Neural progenitor cell (in vitro differentiated cells): ENCODE measurements at regions not wholly inside any gene's neighbourhood (a gene's known extent, or its start where the extent isn't known, plus 50 kb on each side); places are given as distances from the start of the nearest gene placed in this dataset.

Experiments used
- DNase-seq: peaks from one replicate; pipeline ENCODE4 v3.0.0-alpha.2; 2016; ENCODE audit warnings: low spot score
- H2AFZ ChIP-seq: fragments of 200-600 bp; sonication (generic); replicated peaks from 2 replicates; pipeline ENCODE4 v1.6.1; 2016; ENCODE audit warnings: antibody characterized with exemption
- H3F3A ChIP-seq: fragments of 200-600 bp; sonication (generic); 2 replicates; pipeline ENCODE4 v1.6.1; 2016; ENCODE audit warnings: antibody characterized with exemption, low read depth
- H3K27ac ChIP-seq: fragments of 200-600 bp; sonication (generic); 2 replicates; pipeline ENCODE4 v1.5.1; 2016; ENCODE audit warnings: mild to moderate bottlenecking
- H3K27me3 ChIP-seq: fragments of 200-600 bp; sonication (generic); 2 replicates; pipeline ENCODE4 v1.6.1; 2016; ENCODE audit warnings: mild to moderate bottlenecking, moderate library complexity
- H3K36me3 ChIP-seq: fragments of 200-600 bp; sonication (generic); 2 replicates; pipeline ENCODE4 v1.5.1; 2016
- H3K4me1 ChIP-seq: fragments of 200-600 bp; sonication (generic); 2 replicates; pipeline ENCODE4 v1.6.1; 2016; ENCODE audit warnings: mixed run types
- H3K4me2 ChIP-seq: fragments of 200-600 bp; sonication (generic); 2 replicates; pipeline ENCODE4 v1.6.1; 2016
- H3K4me3 ChIP-seq: fragments of 200-600 bp; sonication (generic); 2 replicates; pipeline ENCODE4 v1.5.1; 2016
- H3K79me2 ChIP-seq: fragments of 200-600 bp; sonication (generic); 2 replicates; pipeline ENCODE4 v1.6.1; 2016; ENCODE audit warnings: low read depth
- H3K9ac ChIP-seq: fragments of 200-600 bp; sonication (generic); 2 replicates; pipeline ENCODE4 v1.6.1; 2016
- H3K9me3 ChIP-seq: fragments of 200-600 bp; sonication (generic); 2 replicates; pipeline ENCODE4 v1.5.1; 2016; ENCODE audit warnings: low read depth
- H4K20me1 ChIP-seq: fragments of 200-600 bp; sonication (generic); 2 replicates; pipeline ENCODE4 v1.6.1; 2016; ENCODE audit warnings: low read depth
- H3K27ac Mint-ChIP-seq: 3 replicates; pipeline ENCODE4 v1.8.0; 2021; ENCODE audit warnings: mixed read lengths
- H3K27me3 Mint-ChIP-seq: 2 replicates; pipeline ENCODE4 v1.8.0; 2022; ENCODE audit warnings: low read depth, mild to moderate bottlenecking, inconsistent platforms, moderate library complexity, mixed read lengths; ENCODE audit not compliant: insufficient read depth
- H3K36me3 Mint-ChIP-seq: 3 replicates; pipeline ENCODE4 v1.8.0; 2021; ENCODE audit warnings: mixed read lengths
- H3K4me1 Mint-ChIP-seq: 3 replicates; pipeline ENCODE4 v1.8.0; 2021; ENCODE audit warnings: mixed read lengths
- H3K4me3 Mint-ChIP-seq: 3 replicates; pipeline ENCODE4 v1.8.0; 2021; ENCODE audit warnings: mild to moderate bottlenecking, moderate library complexity, mixed read lengths
- H3K9me3 Mint-ChIP-seq: 3 replicates; pipeline ENCODE4 v1.8.0; 2020; ENCODE audit warnings: mixed read lengths
- EZH2 ChIP-seq: fragments of 200-600 bp; sonication (generic); IDR thresholded peaks from 2 replicates; pipeline ENCODE4 v1.6.1; 2017; ENCODE audit warnings: antibody characterized with exemption, mild to moderate bottlenecking, moderate library complexity
- EZH2phosphoT487 ChIP-seq: fragments of 200-600 bp; sonication (generic); IDR thresholded peaks from 2 replicates; pipeline ENCODE4 v1.6.1; 2017; ENCODE audit warnings: antibody characterized with exemption
- TF ChIP-seq, protein P1 (sequence below): fragments of 200-600 bp; sonication (generic); IDR thresholded peaks from 2 replicates; pipeline ENCODE4 v1.5.1; 2017; ENCODE audit warnings: antibody characterized with exemption, mild to moderate bottlenecking

DNA sequence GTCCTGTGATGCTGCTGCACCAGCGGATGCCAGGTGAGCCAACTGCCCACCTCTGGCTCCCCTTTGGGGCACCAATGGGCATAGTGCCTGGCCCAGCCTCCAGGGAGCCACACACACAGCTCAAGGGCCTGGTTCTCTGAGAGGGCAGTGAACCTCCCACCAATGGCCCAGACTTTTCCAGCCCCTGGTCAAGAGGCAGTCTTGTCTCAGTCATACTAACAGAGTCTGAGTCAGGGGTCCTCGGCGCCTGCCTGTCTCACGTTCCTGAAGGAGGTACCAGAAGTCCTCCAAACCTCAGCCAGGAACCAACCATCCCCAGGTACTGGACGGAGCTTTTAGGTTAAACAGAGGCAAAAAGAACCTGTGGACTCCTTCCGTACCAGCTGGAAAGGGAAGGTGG, 121.1 kb downstream of the C5orf15 start:
- H3K79me2 ChIP-seq: no peaks in the 10 kb centered on the region
- H3K9ac ChIP-seq: no peak overlapping the region
- H3K4me2 ChIP-seq: no peak overlapping the region
- peaks cover 7% of the 10 kb centered on the region for H3K4me1 ChIP-seq
- H3K27me3 Mint-ChIP-seq: peaks cover 4% of the 10 kb centered on the region
- H3F3A ChIP-seq: no peaks in the 10 kb centered on the region
- H3K9me3 ChIP-seq: no peaks in the 10 kb centered on the region
- H3K36me3 Mint-ChIP-seq: no peaks in the 10 kb centered on the region
- H3K4me1 Mint-ChIP-seq: peaks cover 24% of the 10 kb centered on the region
- DNase-seq: no peak
- no peaks in the 10 kb centered on the region for H3K36me3 ChIP-seq
- H3K27me3 ChIP-seq: no peaks in the 10 kb centered on the region
- no peak overlapping the region for H3K4me3 ChIP-seq
- no peak overlapping the region for H3K27ac ChIP-seq
- H4K20me1 ChIP-seq: no peaks in the 10 kb centered on the region
- peaks cover 1% of the 10 kb centered on the region for H3K9me3 Mint-ChIP-seq
- H2AFZ ChIP-seq: no peak overlapping the region
- no peak overlapping the region for H3K27ac Mint-ChIP-seq
- H3K4me3 Mint-ChIP-seq: no peak overlapping the region
- TF ChIP-seq EZH2phosphoT487: no peak
- no peak for TF ChIP-seq EZH2
- TF ChIP-seq, protein P1, sequence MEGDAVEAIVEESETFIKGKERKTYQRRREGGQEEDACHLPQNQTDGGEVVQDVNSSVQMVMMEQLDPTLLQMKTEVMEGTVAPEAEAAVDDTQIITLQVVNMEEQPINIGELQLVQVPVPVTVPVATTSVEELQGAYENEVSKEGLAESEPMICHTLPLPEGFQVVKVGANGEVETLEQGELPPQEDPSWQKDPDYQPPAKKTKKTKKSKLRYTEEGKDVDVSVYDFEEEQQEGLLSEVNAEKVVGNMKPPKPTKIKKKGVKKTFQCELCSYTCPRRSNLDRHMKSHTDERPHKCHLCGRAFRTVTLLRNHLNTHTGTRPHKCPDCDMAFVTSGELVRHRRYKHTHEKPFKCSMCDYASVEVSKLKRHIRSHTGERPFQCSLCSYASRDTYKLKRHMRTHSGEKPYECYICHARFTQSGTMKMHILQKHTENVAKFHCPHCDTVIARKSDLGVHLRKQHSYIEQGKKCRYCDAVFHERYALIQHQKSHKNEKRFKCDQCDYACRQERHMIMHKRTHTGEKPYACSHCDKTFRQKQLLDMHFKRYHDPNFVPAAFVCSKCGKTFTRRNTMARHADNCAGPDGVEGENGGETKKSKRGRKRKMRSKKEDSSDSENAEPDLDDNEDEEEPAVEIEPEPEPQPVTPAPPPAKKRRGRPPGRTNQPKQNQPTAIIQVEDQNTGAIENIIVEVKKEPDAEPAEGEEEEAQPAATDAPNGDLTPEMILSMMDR: no peak

DNA sequence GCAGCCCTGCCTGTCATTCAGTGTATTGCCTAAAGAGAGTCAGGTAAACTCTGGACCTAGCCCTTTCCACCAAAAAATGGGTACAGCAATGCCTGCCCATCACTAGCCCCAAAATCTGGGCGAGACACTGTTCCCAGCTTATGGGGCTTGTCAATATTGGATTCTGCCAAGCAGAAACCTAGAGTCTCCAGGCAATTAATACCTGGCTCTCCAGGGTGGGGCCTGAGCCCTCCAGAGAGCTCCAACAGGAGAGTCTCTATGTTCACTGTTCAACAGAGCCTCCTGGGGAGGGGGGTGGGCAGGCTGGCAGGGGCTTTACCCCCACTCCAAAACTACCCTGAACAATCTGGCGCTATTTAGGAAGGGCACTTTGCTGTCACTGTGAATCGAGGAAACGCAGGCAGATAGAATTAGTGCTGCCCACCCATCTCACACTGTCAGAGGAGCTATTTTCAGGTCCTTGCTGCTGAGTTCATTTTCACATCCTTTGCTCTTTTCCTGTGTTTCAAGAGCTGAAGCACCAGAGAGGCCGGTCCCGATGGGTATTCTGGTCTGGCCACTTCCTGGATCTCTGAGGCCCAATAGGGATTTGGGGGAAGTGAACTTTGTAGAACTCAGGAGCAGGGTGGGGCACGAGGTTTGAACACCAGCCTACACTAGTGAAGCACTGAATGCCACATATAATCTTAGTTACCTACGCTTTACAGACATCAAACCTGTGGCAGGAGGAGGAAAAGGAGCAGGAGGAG, 121.8 kb downstream of the C5orf15 start:
- Histone ChIP-seq H3K27ac (no peak overlapping the region), H3K9ac (no peak overlapping the region), H3K27me3 (no peaks in the 10 kb centered on the region), H3K36me3 (no peaks in the 10 kb centered on the region), H4K20me1 (no peaks in the 10 kb centered on the region), H3K4me1 (peaks cover 7% of the 10 kb centered on the region), H3K9me3 (no peaks in the 10 kb centered on the region), H2AFZ (no peak overlapping the region), H3F3A (no peaks in the 10 kb centered on the region), H3K79me2 (no peaks in the 10 kb centered on the region), H3K4me3 (no peak overlapping the region), H3K4me2 (no peak overlapping the region)
- no peak overlapping the region for H3K27ac Mint-ChIP-seq
- no peak for TF ChIP-seq EZH2phosphoT487
- TF ChIP-seq EZH2: no peak
- TF ChIP-seq, protein P1: no peak
- no peak for DNase-seq
- no peaks in the 10 kb centered on the region for H3K36me3 Mint-ChIP-seq
- H3K4me3 Mint-ChIP-seq: peak overlapping the region; percentile 43
- peaks cover 1% of the 10 kb centered on the region for H3K9me3 Mint-ChIP-seq
- peaks cover 23% of the 10 kb centered on the region for H3K4me1 Mint-ChIP-seq
- H3K27me3 Mint-ChIP-seq: peaks cover 4% of the 10 kb centered on the region

DNA sequence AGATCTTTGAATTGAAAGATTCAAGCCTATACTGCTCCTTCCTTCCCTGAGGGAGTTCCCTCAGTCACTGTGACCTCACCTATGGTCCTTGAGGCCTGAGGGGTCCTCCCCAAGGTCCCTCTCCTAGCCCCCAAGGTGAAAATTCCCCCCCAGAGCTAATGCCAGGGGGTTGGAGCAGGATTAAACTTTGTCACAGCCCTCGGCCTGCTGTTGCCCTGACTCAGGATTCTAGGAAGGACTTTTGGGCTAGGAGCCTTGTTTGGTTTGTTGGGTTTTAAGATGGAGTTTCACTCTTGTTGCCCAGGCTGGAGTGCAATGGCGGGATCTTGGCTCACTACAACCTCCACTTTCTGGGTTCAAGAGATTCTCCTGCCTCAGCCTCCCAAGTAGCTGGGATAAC, 123.2 kb downstream of the C5orf15 start:
- TF ChIP-seq EZH2 (no peak), EZH2phosphoT487 (no peak)
- TF ChIP-seq, protein P1: no peak
- Histone ChIP-seq H3K27ac (no peak overlapping the region), H3K9ac (no peak overlapping the region), H3K4me3 (no peak overlapping the region), H3F3A (no peaks in the 10 kb centered on the region), H3K27me3 (no peaks in the 10 kb centered on the region), H3K4me2 (no peak overlapping the region), H3K79me2 (no peaks in the 10 kb centered on the region), H3K9me3 (no peaks in the 10 kb centered on the region), H4K20me1 (no peaks in the 10 kb centered on the region), H3K36me3 (no peaks in the 10 kb centered on the region), H3K4me1 (peaks cover 7% of the 10 kb centered on the region), H2AFZ (no peak overlapping the region)
- no peak overlapping the region for H3K27ac Mint-ChIP-seq
- no peaks in the 10 kb centered on the region for H3K36me3 Mint-ChIP-seq
- no peak for DNase-seq
- peaks cover 1% of the 10 kb centered on the region for H3K9me3 Mint-ChIP-seq
- H3K4me3 Mint-ChIP-seq: no peak overlapping the region
- H3K4me1 Mint-ChIP-seq: peaks cover 23% of the 10 kb centered on the region
- H3K27me3 Mint-ChIP-seq: peaks cover 5% of the 10 kb centered on the region
